ENCODE measurements at regions not wholly inside any gene's neighbourhood (a gene's known extent, or its start where the extent isn't known, plus 50 kb on each side); places are given as distances from the start of the nearest gene placed in this dataset.
"Not testable (repeated sequence)": the region's sequence is repeated elsewhere in the genome, so short reads cannot be mapped to it uniquely, and the experiment has no call there.

DNA sequence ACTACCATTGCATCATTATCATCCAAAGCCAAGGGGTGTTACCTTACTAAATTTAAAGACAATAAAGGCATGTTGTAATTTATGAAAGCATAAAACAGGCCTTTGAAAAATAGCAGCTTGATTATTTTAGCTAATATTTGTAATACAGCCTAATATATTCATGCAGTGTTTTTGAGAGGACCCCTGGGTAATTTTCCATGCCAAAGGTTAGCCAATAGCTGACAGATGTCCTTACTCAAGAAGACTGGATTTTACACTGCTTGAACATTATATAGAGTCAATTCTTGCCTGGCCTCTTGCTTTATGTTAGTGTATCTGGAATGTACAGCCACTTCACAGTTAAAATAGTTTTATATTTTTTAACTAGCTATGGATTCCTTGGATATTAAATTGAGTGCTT, 337.8 kb upstream of the PAPPA start:
- TF ChIP-seq, protein P1, sequence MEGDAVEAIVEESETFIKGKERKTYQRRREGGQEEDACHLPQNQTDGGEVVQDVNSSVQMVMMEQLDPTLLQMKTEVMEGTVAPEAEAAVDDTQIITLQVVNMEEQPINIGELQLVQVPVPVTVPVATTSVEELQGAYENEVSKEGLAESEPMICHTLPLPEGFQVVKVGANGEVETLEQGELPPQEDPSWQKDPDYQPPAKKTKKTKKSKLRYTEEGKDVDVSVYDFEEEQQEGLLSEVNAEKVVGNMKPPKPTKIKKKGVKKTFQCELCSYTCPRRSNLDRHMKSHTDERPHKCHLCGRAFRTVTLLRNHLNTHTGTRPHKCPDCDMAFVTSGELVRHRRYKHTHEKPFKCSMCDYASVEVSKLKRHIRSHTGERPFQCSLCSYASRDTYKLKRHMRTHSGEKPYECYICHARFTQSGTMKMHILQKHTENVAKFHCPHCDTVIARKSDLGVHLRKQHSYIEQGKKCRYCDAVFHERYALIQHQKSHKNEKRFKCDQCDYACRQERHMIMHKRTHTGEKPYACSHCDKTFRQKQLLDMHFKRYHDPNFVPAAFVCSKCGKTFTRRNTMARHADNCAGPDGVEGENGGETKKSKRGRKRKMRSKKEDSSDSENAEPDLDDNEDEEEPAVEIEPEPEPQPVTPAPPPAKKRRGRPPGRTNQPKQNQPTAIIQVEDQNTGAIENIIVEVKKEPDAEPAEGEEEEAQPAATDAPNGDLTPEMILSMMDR (IDR thresholded peaks at IDR 0.05; ENCODE audit: partially characterized antibody, unreplicated experiment), result no peak
- Mint-ChIP-seq H3K4me3 (ENCODE audit: unreplicated experiment) (no peak overlapping the region), H3K4me1 (ENCODE audit: low read depth, unreplicated experiment) (no peaks in the 10 kb centered on the region), H3K27ac (ENCODE audit: unreplicated experiment) (no peak overlapping the region), H3K36me3 (ENCODE audit: unreplicated experiment) (no peaks in the 10 kb centered on the region), H3K9me3 (ENCODE audit: unreplicated experiment) (no peaks in the 10 kb centered on the region), H3K27me3 (ENCODE audit: unreplicated experiment) (no peaks in the 10 kb centered on the region)
- DNase-seq, result no peak

DNA sequence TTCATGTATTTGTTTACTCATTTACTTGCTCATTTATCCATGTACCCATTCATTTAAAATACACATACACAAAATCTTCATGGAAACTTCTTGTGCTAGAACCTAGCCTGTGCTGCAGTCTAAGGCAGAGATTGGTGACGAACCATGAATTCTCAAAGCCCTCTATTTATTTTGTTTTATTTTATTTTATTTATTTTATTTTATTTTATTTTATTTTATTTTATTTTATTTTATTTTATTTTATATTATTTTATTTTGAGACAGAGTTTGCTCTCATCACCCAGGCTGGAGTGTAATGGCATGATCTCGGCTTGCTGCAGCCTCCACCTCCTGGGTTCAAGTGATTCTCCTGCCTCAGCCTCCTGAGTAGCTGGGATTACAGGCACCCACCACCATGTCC, 334.9 kb upstream of the PAPPA start:
- H3K36me3 Mint-ChIP-seq (ENCODE audit: unreplicated experiment); DNase-seq; H3K27me3 Mint-ChIP-seq (ENCODE audit: unreplicated experiment); H3K4me1 Mint-ChIP-seq (ENCODE audit: low read depth, unreplicated experiment); H3K27ac Mint-ChIP-seq (ENCODE audit: unreplicated experiment); H3K4me3 Mint-ChIP-seq (ENCODE audit: unreplicated experiment); H3K9me3 Mint-ChIP-seq (ENCODE audit: unreplicated experiment): not testable (repeated sequence)

DNA sequence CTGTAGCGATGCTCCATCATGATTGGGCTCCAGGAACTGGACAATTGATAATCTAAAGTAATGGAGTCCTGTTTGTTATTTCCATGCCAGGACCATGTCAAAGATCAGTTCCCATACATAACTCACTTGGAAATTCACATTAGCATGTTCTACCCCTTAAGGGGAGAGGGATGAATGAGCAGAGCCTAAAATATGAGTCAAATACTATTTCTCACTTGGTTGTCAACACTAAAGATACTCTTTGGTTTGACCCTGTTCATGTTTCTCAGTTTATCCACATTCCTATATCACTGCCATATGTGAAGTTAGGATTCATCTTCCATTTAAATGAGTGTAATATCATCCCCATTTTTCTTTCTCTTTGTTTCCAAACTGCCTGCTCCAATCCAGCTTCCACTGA, 321.6 kb upstream of the PAPPA start:
- Mint-ChIP-seq H3K4me1 (ENCODE audit: low read depth, unreplicated experiment) (no peaks in the 10 kb centered on the region), H3K9me3 (ENCODE audit: unreplicated experiment) (no peaks in the 10 kb centered on the region), H3K27me3 (ENCODE audit: unreplicated experiment) (no peaks in the 10 kb centered on the region), H3K4me3 (ENCODE audit: unreplicated experiment) (no peak overlapping the region), H3K27ac (ENCODE audit: unreplicated experiment) (no peak overlapping the region), H3K36me3 (ENCODE audit: unreplicated experiment) (no peaks in the 10 kb centered on the region)
- TF ChIP-seq, protein P1 (IDR thresholded peaks at IDR 0.05; ENCODE audit: partially characterized antibody, unreplicated experiment), result no peak
- DNase-seq, result no peak

DNA sequence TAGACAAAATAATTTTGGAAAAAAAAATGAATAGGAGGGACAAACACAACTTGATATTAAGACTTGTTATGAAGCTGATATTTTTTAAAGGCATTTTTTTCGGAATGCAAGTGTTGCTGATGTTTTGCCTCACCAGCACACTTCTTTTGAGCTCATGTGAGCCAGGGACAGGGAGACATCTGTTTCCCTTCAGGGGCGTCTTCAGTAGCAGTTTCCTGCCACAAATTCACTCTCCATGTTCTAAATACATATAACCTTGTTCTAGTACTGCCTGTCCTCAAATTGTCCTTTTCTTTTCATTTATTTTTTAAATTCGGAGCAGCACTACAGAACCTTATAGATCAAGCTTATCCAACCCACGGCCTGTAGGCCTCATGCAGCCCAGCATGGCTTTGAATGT, 316.0 kb upstream of the PAPPA start:
- TF ChIP-seq, protein P1 (IDR thresholded peaks at IDR 0.05; ENCODE audit: partially characterized antibody, unreplicated experiment), result no peak
- Mint-ChIP-seq H3K27me3 (ENCODE audit: unreplicated experiment) (peaks cover 1% of the 10 kb centered on the region), H3K36me3 (ENCODE audit: unreplicated experiment) (no peaks in the 10 kb centered on the region), H3K9me3 (ENCODE audit: unreplicated experiment) (no peaks in the 10 kb centered on the region), H3K4me3 (ENCODE audit: unreplicated experiment) (no peak overlapping the region), H3K27ac (ENCODE audit: unreplicated experiment) (no peak overlapping the region), H3K4me1 (ENCODE audit: low read depth, unreplicated experiment) (peaks cover 4% of the 10 kb centered on the region)
- no peak for DNase-seq

DNA sequence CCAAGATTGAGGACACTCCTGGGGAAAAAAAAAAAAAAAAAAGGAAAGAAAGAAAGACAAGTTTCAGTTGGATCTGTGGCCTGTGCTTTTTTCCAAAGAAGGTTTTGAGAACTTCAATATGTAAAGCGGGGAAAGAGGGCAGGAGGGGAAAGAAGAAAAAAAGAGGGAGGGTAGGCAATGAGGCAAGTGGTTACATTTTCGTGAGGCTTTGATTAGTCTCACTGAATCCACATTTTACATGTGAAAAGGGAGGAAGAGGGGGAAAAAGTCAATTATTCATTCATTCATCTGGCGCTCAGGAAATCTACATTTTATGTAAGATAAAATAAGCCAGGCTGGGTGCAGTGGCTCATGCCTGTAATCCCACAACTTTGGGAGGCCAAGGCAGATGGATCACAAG, 315.2 kb upstream of the PAPPA start:
- TF ChIP-seq, protein P1 (IDR thresholded peaks at IDR 0.05; ENCODE audit: partially characterized antibody, unreplicated experiment), result no peak
- Mint-ChIP-seq H3K36me3 (ENCODE audit: unreplicated experiment) (peaks cover 2% of the 10 kb centered on the region), H3K4me1 (ENCODE audit: low read depth, unreplicated experiment) (peaks cover 4% of the 10 kb centered on the region), H3K9me3 (ENCODE audit: unreplicated experiment) (no peaks in the 10 kb centered on the region), H3K4me3 (ENCODE audit: unreplicated experiment) (no peak overlapping the region), H3K27me3 (ENCODE audit: unreplicated experiment) (peaks cover 1% of the 10 kb centered on the region), H3K27ac (ENCODE audit: unreplicated experiment) (no peak overlapping the region)
- no peak for DNase-seq

DNA sequence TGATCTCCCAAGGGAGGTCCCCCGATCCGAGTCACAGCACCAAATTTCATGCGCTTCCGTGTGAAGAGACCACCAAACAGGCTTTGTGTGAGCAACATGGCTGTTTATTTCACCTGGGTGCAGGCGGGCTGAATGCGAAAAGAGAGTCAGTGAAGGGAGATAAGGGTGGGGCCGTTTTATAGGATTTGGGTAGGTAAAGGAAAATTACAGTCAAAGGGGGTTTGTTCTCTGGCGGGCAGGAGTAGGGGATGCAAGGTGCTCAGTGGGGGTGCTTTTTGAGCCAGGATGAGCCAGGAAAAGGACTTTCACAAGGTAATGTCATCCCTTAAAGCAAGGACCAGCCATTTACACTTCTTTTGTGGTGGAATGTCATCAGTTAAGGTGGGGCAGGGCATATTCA, 309.2 kb upstream of the PAPPA start:
- H3K4me3 Mint-ChIP-seq (ENCODE audit: unreplicated experiment); H3K27ac Mint-ChIP-seq (ENCODE audit: unreplicated experiment); H3K36me3 Mint-ChIP-seq (ENCODE audit: unreplicated experiment); H3K4me1 Mint-ChIP-seq (ENCODE audit: low read depth, unreplicated experiment); H3K9me3 Mint-ChIP-seq (ENCODE audit: unreplicated experiment); DNase-seq; H3K27me3 Mint-ChIP-seq (ENCODE audit: unreplicated experiment): not testable (repeated sequence)

Data from glutamatergic neuron (in vitro differentiated cells).